OCI-LY1 (cell line): ENCODE measurements at regions not wholly inside any gene's neighbourhood (a gene's known extent, or its start where the extent isn't known, plus 50 kb on each side); places are given as distances from the start of the nearest gene placed in this dataset.

Source experiments
- H2AFZ ChIP-seq: fragments of 200-600 bp; sonication (generic), shearing (Covaris generic); 2 replicates; pipeline ENCODE4 v1.6.0; 2014; ENCODE audit warnings: antibody characterized with exemption, mild to moderate bottlenecking, low read length
- H3F3A ChIP-seq: fragments of 200-600 bp; sonication (generic), shearing (Covaris generic); 2 replicates; pipeline ENCODE4 v1.6.0; 2014; ENCODE audit warnings: mild to moderate bottlenecking, antibody characterized with exemption, low read length, moderate library complexity; ENCODE audit not compliant: insufficient read depth
- H3K27ac ChIP-seq: fragments of 200-600 bp; sonication (generic); 2 replicates; pipeline ENCODE4 v1.5.1; 2014; ENCODE audit warnings: low read length, mixed run types, mild to moderate bottlenecking, low read depth; ENCODE audit not compliant: poor library complexity, severe bottlenecking
- H3K27me3 ChIP-seq: fragments of 200-600 bp; sonication (generic); 2 replicates; pipeline ENCODE4 v1.6.0; 2014; ENCODE audit warnings: antibody characterized with exemption, mild to moderate bottlenecking, low read length, moderate library complexity; ENCODE audit not compliant: insufficient read depth
- H3K36me3 ChIP-seq: fragments of 200-600 bp; sonication (generic); 2 replicates; pipeline ENCODE4 v1.6.1; 2014; ENCODE audit warnings: mild to moderate bottlenecking, antibody characterized with exemption, low read length, moderate library complexity, mixed read lengths; ENCODE audit not compliant: insufficient read depth
- H3K4me1 ChIP-seq: fragments of 200-600 bp; sonication (generic); 2 replicates; pipeline ENCODE4 v1.5.1; 2014; ENCODE audit warnings: mild to moderate bottlenecking, low read length, moderate library complexity; ENCODE audit not compliant: insufficient read depth, severe bottlenecking
- H3K4me2 ChIP-seq: fragments of 200-600 bp; sonication (generic), shearing (Covaris generic); 2 replicates; pipeline ENCODE4 v1.6.1; 2014; ENCODE audit warnings: low read length
- H3K4me3 ChIP-seq: fragments of 200-600 bp; sonication (generic); 2 replicates; pipeline ENCODE4 v1.5.1; 2014; ENCODE audit warnings: low read length, low read depth, mild to moderate bottlenecking, mixed read lengths; ENCODE audit not compliant: poor library complexity, severe bottlenecking
- H3K79me2 ChIP-seq: fragments of 200-600 bp; shearing (Covaris generic); 2 replicates; pipeline ENCODE4 v1.6.1; 2016; ENCODE audit warnings: mixed run types, low read length, mixed read lengths; ENCODE audit not compliant: insufficient read depth
- H3K9ac ChIP-seq: fragments of 200-600 bp; sonication (generic), shearing (Covaris generic); 2 replicates; pipeline ENCODE4 v1.6.1; 2014; ENCODE audit warnings: mild to moderate bottlenecking, low read length, mixed read lengths
- H3K9me2 ChIP-seq: fragments of 200-600 bp; sonication (generic), shearing (Covaris generic); 2 replicates; pipeline ENCODE4 v1.6.1; 2014; ENCODE audit warnings: low read depth, mild to moderate bottlenecking, low read length, mixed read lengths
- H3K9me3 ChIP-seq: fragments of 200-600 bp; shearing (Covaris generic); 2 replicates; pipeline ENCODE4 v1.6.1; 2014; ENCODE audit warnings: low read length, mixed read lengths
- H4K20me1 ChIP-seq: fragments of 200-600 bp; sonication (generic), shearing (Covaris generic); 2 replicates; pipeline ENCODE4 v1.6.0; 2016; ENCODE audit warnings: mild to moderate bottlenecking, low read length; ENCODE audit not compliant: insufficient read depth
- EZH2 ChIP-seq: fragments of 200-600 bp; sonication (generic), shearing (Covaris generic); IDR thresholded peaks from 2 replicates; pipeline ENCODE4 v1.8.0; 2017; ENCODE audit warnings: borderline replicate concordance, mixed run types, mild to moderate bottlenecking, antibody characterized with exemption, low read length, moderate library complexity, mixed read lengths
- TF ChIP-seq, protein P1 (sequence below): fragments of 200-600 bp; sonication (generic), shearing (Covaris generic); IDR thresholded peaks from 2 replicates; pipeline ENCODE4 v1.5.1; 2017; ENCODE audit warnings: mild to moderate bottlenecking, antibody characterized with exemption, low read length, moderate library complexity, mixed read lengths

GRCh38 chr10:30557884-30558283, 71.7 kb downstream of the LYZL2 start:
- Histone ChIP-seq H3K4me2 (no peak overlapping the region), H3K9me3 (no peaks in the 10 kb centered on the region), H3K79me2 (no peaks in the 10 kb centered on the region), H3F3A (no peaks in the 10 kb centered on the region), H3K27me3 (no peaks in the 10 kb centered on the region), H3K4me1 (no peaks in the 10 kb centered on the region), H2AFZ (no peak overlapping the region), H3K27ac (no peak overlapping the region), H3K9me2 (no peaks in the 10 kb centered on the region), H4K20me1 (no peaks in the 10 kb centered on the region), H3K4me3 (no peak overlapping the region), H3K36me3 (no peaks in the 10 kb centered on the region), H3K9ac (no peak overlapping the region)
- TF ChIP-seq EZH2 = no peak
- TF ChIP-seq, protein P1, sequence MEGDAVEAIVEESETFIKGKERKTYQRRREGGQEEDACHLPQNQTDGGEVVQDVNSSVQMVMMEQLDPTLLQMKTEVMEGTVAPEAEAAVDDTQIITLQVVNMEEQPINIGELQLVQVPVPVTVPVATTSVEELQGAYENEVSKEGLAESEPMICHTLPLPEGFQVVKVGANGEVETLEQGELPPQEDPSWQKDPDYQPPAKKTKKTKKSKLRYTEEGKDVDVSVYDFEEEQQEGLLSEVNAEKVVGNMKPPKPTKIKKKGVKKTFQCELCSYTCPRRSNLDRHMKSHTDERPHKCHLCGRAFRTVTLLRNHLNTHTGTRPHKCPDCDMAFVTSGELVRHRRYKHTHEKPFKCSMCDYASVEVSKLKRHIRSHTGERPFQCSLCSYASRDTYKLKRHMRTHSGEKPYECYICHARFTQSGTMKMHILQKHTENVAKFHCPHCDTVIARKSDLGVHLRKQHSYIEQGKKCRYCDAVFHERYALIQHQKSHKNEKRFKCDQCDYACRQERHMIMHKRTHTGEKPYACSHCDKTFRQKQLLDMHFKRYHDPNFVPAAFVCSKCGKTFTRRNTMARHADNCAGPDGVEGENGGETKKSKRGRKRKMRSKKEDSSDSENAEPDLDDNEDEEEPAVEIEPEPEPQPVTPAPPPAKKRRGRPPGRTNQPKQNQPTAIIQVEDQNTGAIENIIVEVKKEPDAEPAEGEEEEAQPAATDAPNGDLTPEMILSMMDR = no peak

DNA sequence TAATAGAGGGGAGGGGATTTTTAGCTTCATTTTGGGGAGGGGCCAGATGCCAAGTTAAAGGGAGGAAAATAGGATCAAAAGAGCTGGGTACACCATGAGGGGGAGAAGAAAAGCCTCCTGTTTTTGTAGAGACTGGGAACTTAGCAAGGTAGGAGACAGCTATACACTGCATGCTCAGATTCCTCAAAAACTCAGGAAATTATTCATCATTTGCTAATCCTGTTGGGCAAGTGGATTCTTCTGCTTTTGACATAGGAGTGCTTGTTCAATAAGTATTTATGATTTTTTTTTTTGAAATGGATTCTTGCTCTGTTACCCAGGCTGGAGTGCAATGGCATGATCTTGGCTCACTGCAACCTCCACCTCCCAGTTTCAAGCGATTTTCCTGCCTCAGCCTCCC, 73.4 kb downstream of the LYZL2 start:
- H3K9ac ChIP-seq = no peak overlapping the region
- H3K36me3 ChIP-seq = no peaks in the 10 kb centered on the region
- TF ChIP-seq EZH2 = no peak
- TF ChIP-seq, protein P1 = no peak

DNA sequence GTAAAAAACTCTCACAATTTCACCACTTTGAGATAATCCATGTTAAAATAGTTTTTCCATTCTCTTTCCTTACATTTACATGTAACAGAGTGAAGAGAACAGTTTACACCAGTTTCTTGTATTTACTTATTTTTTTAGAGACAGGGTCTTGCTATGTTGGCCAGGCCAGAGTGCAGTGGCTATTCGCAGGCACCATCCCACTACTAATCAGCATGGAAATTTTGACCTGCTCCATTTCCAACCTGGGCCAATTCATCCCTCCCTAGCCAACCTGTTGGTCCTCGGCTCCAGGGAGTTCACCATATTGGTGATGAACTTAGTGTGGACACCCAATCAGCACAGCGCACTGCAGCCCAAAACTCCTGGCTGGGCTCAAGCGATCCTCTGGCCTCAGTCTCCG, 74.1 kb downstream of the LYZL2 start:
- Histone ChIP-seq H3K9me2 (no peaks in the 10 kb centered on the region), H3K27ac (no peak overlapping the region), H3K9ac (no peak overlapping the region), H3K36me3 (no peaks in the 10 kb centered on the region), H3F3A (no peaks in the 10 kb centered on the region), H3K27me3 (no peaks in the 10 kb centered on the region), H3K79me2 (no peaks in the 10 kb centered on the region), H4K20me1 (no peaks in the 10 kb centered on the region), H3K9me3 (no peaks in the 10 kb centered on the region), H3K4me3 (no peak overlapping the region), H3K4me2 (no peak overlapping the region), H2AFZ (no peak overlapping the region), H3K4me1 (no peaks in the 10 kb centered on the region)
- TF ChIP-seq EZH2 = no peak
- TF ChIP-seq, protein P1 = no peak

More for the DNA sequence above, 73.4 kb downstream of the LYZL2 start:
- Histone ChIP-seq H4K20me1 (no peaks in the 10 kb centered on the region), H3K9me2 (no peaks in the 10 kb centered on the region), H3K4me1 (no peaks in the 10 kb centered on the region), H3F3A (no peaks in the 10 kb centered on the region), H2AFZ (no peak overlapping the region), H3K27me3 (no peaks in the 10 kb centered on the region), H3K4me3 (no peak overlapping the region), H3K4me2 (no peak overlapping the region), H3K9me3 (no peaks in the 10 kb centered on the region), H3K27ac (no peak overlapping the region), H3K79me2 (no peaks in the 10 kb centered on the region)
